HEK293T (cell line): ENCODE measurements at regions not wholly inside any gene's neighbourhood (a gene's known extent, or its start where the extent isn't known, plus 50 kb on each side); places are given as distances from the start of the nearest gene placed in this dataset.
"Not testable (repeated sequence)": the region's sequence is repeated elsewhere in the genome, so short reads cannot be mapped to it uniquely, and the experiment has no call there.

ENCODE experiments used
- ARNT ChIP-seq: fragments of 450-650 bp; IDR thresholded peaks from 2 replicates; pipeline ENCODE4 v1.6.1; 2017; ENCODE audit warnings: mild to moderate bottlenecking
- BHLHE40 ChIP-seq: fragments of 450-650 bp; IDR thresholded peaks from 2 replicates; pipeline ENCODE4 v1.6.1; 2016; ENCODE audit warnings: mild to moderate bottlenecking, moderate library complexity, borderline replicate concordance
- ELF4 ChIP-seq: fragments of 450-650 bp; IDR thresholded peaks from 2 replicates; pipeline ENCODE4 v1.6.1; 2017; ENCODE audit warnings: antibody characterized with exemption
- FOXA1 ChIP-seq: fragments of 450-650 bp; IDR thresholded peaks from 2 replicates; pipeline ENCODE4 v1.6.1; 2016; ENCODE audit warnings: mild to moderate bottlenecking
- FOXK2 ChIP-seq: fragments of 450-650 bp; IDR thresholded peaks from 2 replicates; pipeline ENCODE4 v1.6.1; 2016; ENCODE audit warnings: mild to moderate bottlenecking
- FOXM1 ChIP-seq: fragments of 450-650 bp; IDR thresholded peaks from 2 replicates; pipeline ENCODE4 v1.6.1; 2017; ENCODE audit warnings: mild to moderate bottlenecking, borderline replicate concordance
- HDGF ChIP-seq: fragments of 450-650 bp; IDR thresholded peaks from 2 replicates; pipeline ENCODE4 v1.6.1; 2017; ENCODE audit warnings: antibody characterized with exemption, borderline replicate concordance
- NFRKB ChIP-seq: fragments of 450-650 bp; IDR thresholded peaks from 2 replicates; pipeline ENCODE4 v1.6.1; 2016; ENCODE audit warnings: mild to moderate bottlenecking, moderate library complexity
- PKNOX1 ChIP-seq: fragments of 450-650 bp; IDR thresholded peaks from 2 replicates; pipeline ENCODE4 v1.6.1; 2016
- SP1 ChIP-seq: fragments of 450-650 bp; IDR thresholded peaks from 2 replicates; pipeline ENCODE4 v1.6.1; 2017
- ZNF384 ChIP-seq: fragments of 450-650 bp; IDR thresholded peaks from 2 replicates; pipeline ENCODE4 v1.6.1; 2016

- TF ChIP-seq FOXM1, FOXA1, BHLHE40, HDGF, ARNT, ELF4, NFRKB, PKNOX1, SP1, FOXK2, ZNF384: not testable (repeated sequence)
These were observed 915.3 kb upstream of the CRIM1 start for GRCh38 chr2:35440308-35440707.
